Spleen (tissue), 11 donors: ENCODE measurements at regions not wholly inside any gene's neighbourhood (a gene's known extent, or its start where the extent isn't known, plus 50 kb on each side); places are given as distances from the start of the nearest gene placed in this dataset.

Experiments used
- DNase-seq: peaks from one replicate; pipeline ENCODE4 v3.0.0-alpha.2; 2020
- H3K27ac ChIP-seq, 8 donors: fragments of 200-600 bp; sonication (generic) in 7 of 8; 1 replicate in 4 of 8; 2 replicates in 4 of 8; pipeline versions ENCODE4 v1.5.0 to v1.8.0; 2016 to 2021; ENCODE audit warnings: inconsistent platforms in 4 of 8, mild to moderate bottlenecking in 4 of 8, moderate library complexity in 1 of 8
- H3K27me3 ChIP-seq, 7 donors: fragments of 200-600 bp; sonication (generic) in 6 of 7; replicated peaks in 1 of 7; 1 replicate in 4 of 7; 2 replicates in 3 of 7; pipeline versions ENCODE4 v1.5.0 to v1.8.0; 2016 to 2021; ENCODE audit warnings: inconsistent platforms in 3 of 7, mild to moderate bottlenecking in 1 of 7
- H3K36me3 ChIP-seq, 6 donors: fragments of 200-600 bp; sonication (generic) in 5 of 6; 1 replicate in 4 of 6; 2 replicates in 2 of 6; pipeline versions ENCODE4 v1.5.0 to v1.8.0; 2016 to 2021; ENCODE audit warnings: inconsistent platforms in 2 of 6
- H3K4me1 ChIP-seq, 6 donors: fragments of 200-600 bp; sonication (generic) in 5 of 6; 1 replicate in 3 of 6; 2 replicates in 3 of 6; pipeline versions ENCODE4 v1.5.0 to v1.8.0; 2016 to 2021; ENCODE audit warnings: inconsistent platforms in 3 of 6
- H3K4me3 ChIP-seq, 8 donors: fragments of 200-600 bp; sonication (generic) in 7 of 8; 1 replicate in 4 of 8; 2 replicates in 4 of 8; pipeline versions ENCODE4 v1.5.0 to v1.8.0; 2016 to 2021; ENCODE audit warnings: inconsistent platforms in 4 of 8, mild to moderate bottlenecking in 4 of 8, moderate library complexity in 2 of 8
- H3K9me3 ChIP-seq, 8 donors: fragments of 200-600 bp; sonication (generic) in 7 of 8; 1 replicate in 4 of 8; 2 replicates in 4 of 8; pipeline versions ENCODE4 v1.5.0 to v1.8.0; 2016 to 2021; ENCODE audit warnings: inconsistent platforms in 4 of 8
- POLR2A ChIP-seq, 3 donors: fragments of 450-650 bp; IDR thresholded peaks; one replicate each; pipeline ENCODE4 v1.5.1; 2017; ENCODE audit warnings: antibody characterized with exemption in 3 of 3, mild to moderate bottlenecking in 1 of 3
- POLR2AphosphoS5 ChIP-seq, 3 donors: sonication (generic); formaldehyde crosslinking; IDR thresholded peaks; one replicate each; pipeline ENCODE4 v1.5.1; 2017; ENCODE audit warnings: antibody characterized with exemption in 3 of 3
- WGBS, 5 donors: extraction: QIAGEN DNeasy Blood & Tissue Kit in 3 of 5; methylation state at CpG; one replicate each; pipeline versions ENCODE4 v1.1.5 to v1.1.7; 2013 to 2018; 5-methylcytosine and 5-hydroxymethylcytosine counted together
- intact Hi-C: fragments of 100-400 bp; cut with DNase I; formaldehyde crosslinking; loops from one replicate; pipeline ENCODE4 v1.15.0; 2023; ENCODE audit warnings: low total_unique reads
- TF ChIP-seq, protein P1 (sequence below), 11 experiments: fragments of 200-600 bp in 7 of 11; fragments of 450-650 bp in 4 of 11; sonication (generic) in 4 of 11; IDR thresholded peaks in 8 of 11; conservative IDR thresholded peaks in 3 of 11; 1 replicate in 7 of 11; 2 replicates in 4 of 11; pipeline versions ENCODE4 v1.4.0 to v1.8.0; 2016 to 2021; ENCODE audit warnings: antibody characterized with exemption in 11 of 11, inconsistent platforms in 4 of 11, mild to moderate bottlenecking in 1 of 11
- donor health status: healthy with polysubstance abuse.
- donor health status: DM: no; HTN: no; CAD: no; lungs with moderate emphysema.
- donor health status: DM: no; HTN: no; CAD: no.
- donor health status: Bipolar disorder and iron deficiency.
- donor health status: healthy.
- donor health status: DM: no; HTN: no; CAD: no.
- donor health status: DM: yes; HTN: yes; CAD: no.

DNA sequence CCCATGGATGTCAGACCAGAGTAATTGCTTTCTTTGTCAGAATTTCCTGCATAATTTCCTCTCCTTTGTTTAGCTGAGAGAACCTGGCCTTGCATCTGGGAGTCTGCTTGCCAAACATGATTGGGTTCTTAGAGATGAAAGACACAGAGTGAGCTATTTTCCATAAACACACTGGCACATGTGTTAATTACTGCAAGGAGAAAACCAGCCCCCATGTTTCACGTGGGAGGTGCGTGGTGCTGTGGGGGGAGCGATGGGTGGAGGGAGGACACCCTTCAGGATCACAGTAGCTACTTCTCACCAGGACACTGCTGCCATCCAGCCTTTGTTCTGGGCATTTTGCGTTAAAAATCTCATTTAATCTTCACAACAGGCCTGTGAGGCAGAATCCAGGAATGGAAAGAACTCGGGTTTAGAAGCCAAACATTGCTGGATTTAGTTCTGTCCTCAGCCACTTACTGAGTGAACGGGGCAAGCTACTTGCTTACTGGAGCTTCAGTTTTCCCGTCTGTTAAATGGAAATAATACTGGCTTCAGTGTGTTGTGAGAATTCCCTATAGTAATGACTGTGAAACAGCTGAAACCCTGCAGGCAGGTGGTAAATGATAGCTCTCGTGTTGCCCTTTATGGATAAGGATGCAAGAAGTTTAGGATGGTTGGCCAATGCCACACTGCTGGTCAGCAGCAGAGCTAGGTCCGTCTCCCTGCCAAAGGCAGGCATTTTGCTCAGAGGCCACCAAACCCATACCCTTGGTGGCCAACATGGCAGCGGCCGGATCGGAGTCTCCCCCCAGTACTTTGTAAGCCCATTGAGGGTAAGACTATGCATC, 100.1 kb upstream of the ASAP2 start:
- 64 to 73% (median 66%) methylated on average over 12 of the region's 12 CpGs for WGBS, 5 donors
- no peak for DNase-seq

DNA sequence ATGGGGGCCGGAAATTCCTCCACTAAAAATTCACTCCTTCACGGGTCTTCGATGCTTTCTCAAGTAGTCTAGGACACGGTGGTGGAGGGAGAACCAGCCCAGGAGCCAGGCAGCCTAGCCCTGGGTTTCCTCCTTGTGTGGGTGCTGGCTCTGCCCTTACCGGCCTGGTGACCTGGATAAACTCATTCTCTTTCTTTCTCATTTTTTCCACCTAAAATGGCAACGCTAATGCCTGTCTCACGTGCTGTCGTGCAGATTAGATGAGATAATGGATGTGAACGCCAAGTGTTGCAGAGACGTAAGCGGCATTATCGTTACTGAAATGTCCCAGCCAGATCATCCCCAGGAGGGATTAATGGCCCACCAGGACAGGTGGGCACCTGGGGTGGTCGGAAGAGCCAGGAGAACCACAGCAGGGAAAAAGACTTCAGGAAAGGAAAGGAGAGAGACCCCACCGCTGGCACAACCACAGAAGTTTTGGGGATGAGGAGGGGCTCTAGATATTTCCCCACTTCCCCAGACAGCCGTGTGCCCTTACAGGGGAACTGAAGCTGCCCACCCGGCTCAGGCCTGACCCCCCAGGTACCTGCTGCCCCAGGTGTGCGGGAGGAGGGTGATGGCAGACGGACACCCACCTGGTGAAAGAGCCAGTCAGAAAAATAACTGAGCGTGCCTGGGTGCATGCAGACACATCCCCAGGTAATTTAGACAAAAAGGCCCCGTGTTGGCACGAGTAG, 100.8 kb upstream of the ASAP2 start:
- 69 to 79% (median 75%) methylated on average over 21 of the region's 21 CpGs for WGBS, 5 donors
- Histone ChIP-seq H3K4me3 (no peak overlapping the region), H3K4me1 (peaks cover 0 to 17% (median 8%) of the 10 kb centered on the region in 6 donors), H3K27me3 (peaks cover 0 to 59% (median 6%) of the 10 kb centered on the region in 7 donors), H3K36me3 (no peaks in the 10 kb centered on the region), H3K27ac (no peak overlapping the region), H3K9me3 (no peaks in the 10 kb centered on the region)
- intact Hi-C loops, result no loop called here
- TF ChIP-seq, protein P1, sequence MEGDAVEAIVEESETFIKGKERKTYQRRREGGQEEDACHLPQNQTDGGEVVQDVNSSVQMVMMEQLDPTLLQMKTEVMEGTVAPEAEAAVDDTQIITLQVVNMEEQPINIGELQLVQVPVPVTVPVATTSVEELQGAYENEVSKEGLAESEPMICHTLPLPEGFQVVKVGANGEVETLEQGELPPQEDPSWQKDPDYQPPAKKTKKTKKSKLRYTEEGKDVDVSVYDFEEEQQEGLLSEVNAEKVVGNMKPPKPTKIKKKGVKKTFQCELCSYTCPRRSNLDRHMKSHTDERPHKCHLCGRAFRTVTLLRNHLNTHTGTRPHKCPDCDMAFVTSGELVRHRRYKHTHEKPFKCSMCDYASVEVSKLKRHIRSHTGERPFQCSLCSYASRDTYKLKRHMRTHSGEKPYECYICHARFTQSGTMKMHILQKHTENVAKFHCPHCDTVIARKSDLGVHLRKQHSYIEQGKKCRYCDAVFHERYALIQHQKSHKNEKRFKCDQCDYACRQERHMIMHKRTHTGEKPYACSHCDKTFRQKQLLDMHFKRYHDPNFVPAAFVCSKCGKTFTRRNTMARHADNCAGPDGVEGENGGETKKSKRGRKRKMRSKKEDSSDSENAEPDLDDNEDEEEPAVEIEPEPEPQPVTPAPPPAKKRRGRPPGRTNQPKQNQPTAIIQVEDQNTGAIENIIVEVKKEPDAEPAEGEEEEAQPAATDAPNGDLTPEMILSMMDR (IDR thresholded peaks at IDR 0.05 in 8 of 11, conservative IDR thresholded peaks at IDR 0.05 in 3 of 11), result no peak
- TF ChIP-seq POLR2A (IDR thresholded peaks at IDR 0.05) (no peak), POLR2AphosphoS5 (IDR thresholded peaks at IDR 0.05) (no peak)
- no peak for DNase-seq

More for the DNA sequence above, 100.1 kb upstream of the ASAP2 start:
- intact Hi-C loops, result no loop called here
- Histone ChIP-seq H3K4me3 (no peak overlapping the region), H3K36me3 (no peaks in the 10 kb centered on the region), H3K27me3 (peaks cover 0 to 67% (median 6%) of the 10 kb centered on the region in 7 donors), H3K27ac (no peak overlapping the region), H3K9me3 (no peaks in the 10 kb centered on the region), H3K4me1 (peaks cover 0 to 17% (median 8%) of the 10 kb centered on the region in 6 donors)
- TF ChIP-seq POLR2AphosphoS5 (IDR thresholded peaks at IDR 0.05), result peak in 1 of 3 donors; percentile 31
- no peak for TF ChIP-seq POLR2A (IDR thresholded peaks at IDR 0.05)
- TF ChIP-seq, protein P1 (IDR thresholded peaks at IDR 0.05 in 8 of 11, conservative IDR thresholded peaks at IDR 0.05 in 3 of 11), result no peak

DNA sequence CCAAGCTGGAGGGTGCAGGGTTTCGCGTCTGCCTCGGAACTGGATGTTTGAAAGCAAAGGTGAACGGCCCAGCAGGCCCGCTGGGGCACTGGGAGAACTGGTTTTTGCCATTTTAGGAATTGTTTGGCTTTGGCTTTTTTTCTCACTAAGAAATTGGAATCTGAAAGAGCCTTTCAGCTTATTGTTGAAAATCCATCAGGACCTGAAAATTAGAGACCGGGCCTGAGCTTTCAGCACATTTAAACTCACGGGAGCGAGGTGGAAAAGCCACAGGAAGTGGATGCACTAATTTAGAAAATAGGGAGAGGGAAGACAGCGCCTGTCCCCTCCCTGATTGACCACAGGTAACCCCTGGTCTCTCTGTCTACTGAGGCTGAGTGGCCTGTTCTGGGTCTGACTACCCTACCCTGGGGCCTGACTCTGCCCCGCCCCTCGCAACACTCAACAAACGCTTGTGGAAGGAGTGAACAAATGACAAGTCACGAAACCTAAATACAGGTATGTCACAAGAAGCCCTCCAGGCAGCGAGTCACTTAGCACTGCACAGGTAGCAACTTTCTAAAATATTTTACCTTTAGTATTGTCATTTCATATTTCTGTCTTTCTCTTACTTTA, 100.3 kb upstream of the MBOAT2 start:
- intact Hi-C loops, result no loop called here
- Histone ChIP-seq H3K9me3 (no peaks in the 10 kb centered on the region), H3K4me1 (peaks cover 0 to 17% (median 8%) of the 10 kb centered on the region in 6 donors), H3K27me3 (peaks cover 0 to 49% (median 5%) of the 10 kb centered on the region in 7 donors), H3K36me3 (no peaks in the 10 kb centered on the region), H3K4me3 (no peak overlapping the region), H3K27ac (no peak overlapping the region)
- WGBS, 5 donors, result 91 to 94% (median 92%) methylated on average over 14 of the region's 14 CpGs
- DNase-seq, result no peak
- TF ChIP-seq POLR2A (IDR thresholded peaks at IDR 0.05) (no peak), POLR2AphosphoS5 (IDR thresholded peaks at IDR 0.05) (no peak)
- TF ChIP-seq, protein P1 (IDR thresholded peaks at IDR 0.05 in 8 of 11, conservative IDR thresholded peaks at IDR 0.05 in 3 of 11), result no peak
